Neural cell (in vitro differentiated cells): ENCODE measurements at regions not wholly inside any gene's neighbourhood (a gene's known extent, or its start where the extent isn't known, plus 50 kb on each side); places are given as distances from the start of the nearest gene placed in this dataset.

Source experiments
- MXI1 ChIP-seq: fragments of 450-650 bp; conservative IDR thresholded peaks from 2 replicates; pipeline ENCODE4 v1.6.1; 2014; ENCODE audit warnings: antibody characterized with exemption, mild to moderate bottlenecking; ENCODE audit not compliant: poor library complexity, severe bottlenecking
- RAD21 ChIP-seq: fragments of 450-650 bp; conservative IDR thresholded peaks from 2 replicates; pipeline ENCODE4 v1.6.1; 2014; ENCODE audit warnings: antibody characterized with exemption, mild to moderate bottlenecking, moderate library complexity
- REST ChIP-seq: IDR thresholded peaks from 2 replicates; pipeline ENCODE4 v1.6.1; 2012; ENCODE audit warnings: borderline replicate concordance
- TAF1 ChIP-seq: IDR thresholded peaks from 2 replicates; pipeline ENCODE4 v1.6.1; 2012; ENCODE audit warnings: low read depth
- TF ChIP-seq, protein P1 (sequence below): fragments of 450-650 bp; IDR thresholded peaks from 2 replicates; pipeline ENCODE4 v1.5.1; 2014; ENCODE audit warnings: antibody characterized with exemption, mild to moderate bottlenecking, moderate library complexity; ENCODE audit not compliant: poor library complexity, severe bottlenecking

DNA sequence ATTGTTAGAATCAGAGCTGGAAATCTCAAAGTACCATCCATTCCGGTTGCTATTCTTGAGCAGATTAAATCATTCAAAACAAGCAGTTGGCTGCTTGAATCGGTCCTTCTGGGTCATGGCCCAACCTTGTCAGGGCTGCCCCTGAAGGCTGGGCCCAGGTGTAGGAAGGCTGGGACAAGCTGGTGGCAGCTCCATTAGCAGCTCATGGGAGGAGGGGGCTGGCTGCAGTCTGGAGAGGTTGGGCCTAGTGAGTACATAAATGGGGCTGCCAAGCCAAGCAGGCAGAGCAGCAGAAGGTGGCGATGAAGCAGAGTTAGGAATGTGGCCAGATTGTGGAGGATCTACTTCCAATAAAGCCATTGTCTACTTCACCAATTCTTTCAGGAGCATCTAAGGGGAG, 81.4 kb downstream of the ADCYAP1 start:
- TF ChIP-seq, protein P1, sequence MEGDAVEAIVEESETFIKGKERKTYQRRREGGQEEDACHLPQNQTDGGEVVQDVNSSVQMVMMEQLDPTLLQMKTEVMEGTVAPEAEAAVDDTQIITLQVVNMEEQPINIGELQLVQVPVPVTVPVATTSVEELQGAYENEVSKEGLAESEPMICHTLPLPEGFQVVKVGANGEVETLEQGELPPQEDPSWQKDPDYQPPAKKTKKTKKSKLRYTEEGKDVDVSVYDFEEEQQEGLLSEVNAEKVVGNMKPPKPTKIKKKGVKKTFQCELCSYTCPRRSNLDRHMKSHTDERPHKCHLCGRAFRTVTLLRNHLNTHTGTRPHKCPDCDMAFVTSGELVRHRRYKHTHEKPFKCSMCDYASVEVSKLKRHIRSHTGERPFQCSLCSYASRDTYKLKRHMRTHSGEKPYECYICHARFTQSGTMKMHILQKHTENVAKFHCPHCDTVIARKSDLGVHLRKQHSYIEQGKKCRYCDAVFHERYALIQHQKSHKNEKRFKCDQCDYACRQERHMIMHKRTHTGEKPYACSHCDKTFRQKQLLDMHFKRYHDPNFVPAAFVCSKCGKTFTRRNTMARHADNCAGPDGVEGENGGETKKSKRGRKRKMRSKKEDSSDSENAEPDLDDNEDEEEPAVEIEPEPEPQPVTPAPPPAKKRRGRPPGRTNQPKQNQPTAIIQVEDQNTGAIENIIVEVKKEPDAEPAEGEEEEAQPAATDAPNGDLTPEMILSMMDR, result no peak
- TF ChIP-seq MXI1 (no peak), REST (no peak), RAD21 (no peak), TAF1 (no peak)
